ENCODE measurements at regions not wholly inside any gene's neighbourhood (a gene's known extent, or its start where the extent isn't known, plus 50 kb on each side); places are given as distances from the start of the nearest gene placed in this dataset.
"Not testable (repeated sequence)": the region's sequence is repeated elsewhere in the genome, so short reads cannot be mapped to it uniquely, and the experiment has no call there.

DNA sequence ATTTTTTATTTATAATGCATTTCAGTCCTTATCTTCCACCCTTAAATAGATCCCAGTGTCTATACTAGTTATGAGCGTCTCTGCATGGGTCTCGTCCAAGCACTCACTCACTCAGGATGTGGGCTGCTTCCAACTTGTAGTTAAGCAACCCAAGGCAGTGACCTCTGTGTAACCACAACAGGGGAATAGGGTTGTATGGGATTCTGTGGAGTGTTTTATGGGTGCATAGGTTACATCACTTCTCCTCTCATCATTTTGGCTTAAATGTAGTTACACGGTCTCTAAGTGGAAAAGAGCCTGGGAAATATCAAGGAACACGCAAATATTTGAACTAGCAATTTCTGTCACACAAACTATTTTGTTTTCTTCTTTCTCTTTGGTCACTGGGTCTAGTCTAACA lies 931.0 kb downstream of the STIM2 start:
- CTCF ChIA-PET, result no interaction called here
- Mint-ChIP-seq H3K4me1 (no peaks in the 10 kb centered on the region), H3K27me3 (no peaks in the 10 kb centered on the region), H3K36me3 (no peaks in the 10 kb centered on the region), H3K27ac (no peak overlapping the region), H3K4me3 (no peak overlapping the region), H3K9me3 (ENCODE audit: low read depth) (peaks cover 4% of the 10 kb centered on the region)
- ATAC-seq (no peak), DNase-seq (no peak)

DNA sequence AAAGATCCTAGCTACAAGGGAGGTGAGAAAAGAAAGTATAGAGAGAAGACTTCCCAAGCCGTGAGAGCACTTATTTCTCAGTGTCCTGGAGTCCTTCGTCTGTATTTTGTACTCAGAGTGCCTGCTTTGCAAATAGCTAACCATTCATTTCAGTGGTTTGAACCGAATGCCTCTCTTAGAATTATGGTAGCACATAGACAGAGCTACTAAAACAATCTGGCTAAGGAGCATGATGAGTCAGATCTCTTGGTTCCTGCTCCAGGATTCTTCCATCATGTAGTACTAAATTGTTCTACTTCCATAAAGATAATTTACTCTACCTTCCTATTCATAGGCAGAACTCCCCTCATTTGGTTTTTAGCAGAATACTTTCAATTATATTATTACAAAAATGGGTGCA lies 946.6 kb downstream of the STIM2 start:
- H3K9me3 Mint-ChIP-seq (ENCODE audit: low read depth), result peaks cover 10% of the 10 kb centered on the region
- DNase-seq, result no peak
- ATAC-seq, result no peak
- no peaks in the 10 kb centered on the region for H3K4me1 Mint-ChIP-seq
- CTCF ChIA-PET, result no interaction called here
- H3K4me3 Mint-ChIP-seq, result no peak overlapping the region
- H3K27ac Mint-ChIP-seq, result no peak overlapping the region
- no peaks in the 10 kb centered on the region for H3K27me3 Mint-ChIP-seq
- no peaks in the 10 kb centered on the region for H3K36me3 Mint-ChIP-seq

DNA sequence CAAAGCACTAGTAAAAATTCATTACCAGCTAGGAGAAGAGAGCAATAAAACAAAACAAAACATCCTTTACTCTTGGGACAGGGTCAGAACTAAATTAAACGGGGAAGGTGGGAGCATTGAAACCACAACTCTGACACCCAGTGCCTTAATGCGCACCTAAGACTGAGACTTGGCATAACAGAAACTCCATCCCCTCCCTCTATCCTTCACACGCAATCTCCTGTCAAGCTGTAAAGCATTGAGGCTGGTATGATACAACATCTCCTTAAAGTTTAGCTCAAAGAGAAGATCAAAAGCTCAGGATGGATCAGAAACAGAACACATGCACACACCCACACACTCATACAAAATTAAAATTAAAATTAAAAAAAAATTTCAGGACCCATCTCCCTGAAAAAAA lies 951.3 kb downstream of the STIM2 start:
- Mint-ChIP-seq H3K36me3 (no peaks in the 10 kb centered on the region), H3K27me3 (no peaks in the 10 kb centered on the region), H3K9me3 (ENCODE audit: low read depth) (peaks cover 5% of the 10 kb centered on the region), H3K4me1 (no peaks in the 10 kb centered on the region), H3K4me3 (no peak overlapping the region), H3K27ac (no peak overlapping the region)
- CTCF ChIA-PET, result interaction anchor here (0.6 kb wide), 1 partner anchor 356 kb away, joined by 3 read pairs; no protein-coding TSS in a partner anchor
- no peak for DNase-seq
- no peak for ATAC-seq

DNA sequence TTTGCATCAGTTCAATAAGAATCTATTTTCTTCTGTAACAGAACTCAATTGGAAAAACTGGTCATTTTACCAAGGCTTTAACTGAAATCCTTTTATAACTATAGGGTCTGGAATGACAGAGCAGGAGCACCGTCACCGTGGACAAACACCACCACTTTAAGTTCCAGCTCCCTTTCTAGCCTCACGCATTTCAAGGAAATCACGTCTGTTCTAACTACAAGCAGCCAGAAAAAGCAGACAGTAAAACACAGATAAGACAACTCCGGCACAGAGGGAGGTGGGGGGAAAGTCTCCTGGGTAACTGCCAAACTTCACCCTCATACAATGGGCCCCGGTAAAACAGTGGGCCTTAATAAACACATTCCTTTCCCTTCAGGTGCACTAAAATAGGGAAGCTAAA lies 952.6 kb downstream of the STIM2 start:
- H3K9me3 Mint-ChIP-seq (ENCODE audit: low read depth); CTCF ChIA-PET; H3K4me3 Mint-ChIP-seq; H3K27ac Mint-ChIP-seq; DNase-seq; ATAC-seq; H3K36me3 Mint-ChIP-seq; H3K4me1 Mint-ChIP-seq; H3K27me3 Mint-ChIP-seq: not testable (repeated sequence)

DNA sequence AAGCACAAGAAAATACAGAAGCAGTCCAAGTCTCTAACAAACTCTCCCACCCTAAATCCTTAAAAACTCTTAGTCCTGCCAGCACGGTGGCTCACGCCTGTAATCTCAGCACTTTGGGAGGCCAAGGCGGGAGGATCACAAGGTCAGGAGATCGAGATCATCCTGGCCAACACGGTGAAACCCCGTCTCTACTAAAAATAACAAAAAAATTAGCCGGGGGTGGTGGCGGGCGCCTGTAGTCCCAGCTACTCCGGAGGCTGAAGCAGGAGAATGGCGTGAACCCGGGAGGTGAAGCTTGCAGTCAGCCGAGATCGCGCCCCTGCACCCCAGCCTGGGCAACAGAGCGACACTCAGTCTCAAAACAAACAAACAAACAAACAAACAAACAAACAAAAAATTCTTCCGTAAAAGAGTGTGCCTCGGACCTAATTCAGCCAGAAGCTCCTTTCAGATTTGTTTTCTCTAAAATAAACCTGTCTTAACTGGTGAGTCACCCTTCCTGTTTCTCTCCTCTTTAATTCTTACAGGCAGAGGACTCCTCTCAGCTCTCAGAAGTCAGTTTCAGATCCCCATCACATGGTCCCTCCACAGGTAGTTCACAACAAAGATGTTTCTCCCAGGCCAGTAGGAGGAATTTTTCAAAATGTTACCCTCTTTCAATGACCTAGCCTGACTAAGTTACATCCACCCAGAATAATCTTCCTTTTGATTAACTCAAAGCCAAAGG lies 953.2 kb downstream of the STIM2 start:
- H3K27ac Mint-ChIP-seq, result not testable (repeated sequence)

DNA sequence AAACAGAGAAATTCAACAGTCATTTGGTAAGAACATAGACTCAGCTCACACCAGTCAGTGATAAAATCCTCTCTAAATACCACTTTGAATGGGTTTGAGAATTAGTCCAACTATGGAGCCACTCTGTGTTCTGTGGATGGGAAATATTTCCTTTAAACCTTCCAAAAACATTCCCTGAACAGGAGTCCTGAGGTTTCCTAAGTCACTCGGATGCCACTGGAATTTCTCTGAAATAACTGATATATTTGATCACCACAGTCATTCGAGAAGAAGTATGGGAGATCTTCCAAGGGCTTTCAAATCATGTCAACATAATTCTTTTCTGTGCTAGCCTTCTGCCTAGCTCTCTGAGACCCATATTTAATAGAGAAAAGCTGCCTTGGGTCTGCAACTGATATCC lies 958.6 kb downstream of the STIM2 start:
- Mint-ChIP-seq H3K36me3 (no peaks in the 10 kb centered on the region), H3K27ac (no peak overlapping the region), H3K4me3 (no peak overlapping the region), H3K9me3 (ENCODE audit: low read depth) (peaks cover 8% of the 10 kb centered on the region), H3K27me3 (no peaks in the 10 kb centered on the region), H3K4me1 (no peaks in the 10 kb centered on the region)
- CTCF ChIA-PET, result no interaction called here
- ATAC-seq (no peak), DNase-seq (no peak)

More for the DNA sequence above, 953.2 kb downstream of the STIM2 start:
- H3K4me3 Mint-ChIP-seq; DNase-seq; H3K9me3 Mint-ChIP-seq (ENCODE audit: low read depth); H3K4me1 Mint-ChIP-seq; H3K27me3 Mint-ChIP-seq; ATAC-seq; H3K36me3 Mint-ChIP-seq; CTCF ChIA-PET: not testable (repeated sequence)

DNA sequence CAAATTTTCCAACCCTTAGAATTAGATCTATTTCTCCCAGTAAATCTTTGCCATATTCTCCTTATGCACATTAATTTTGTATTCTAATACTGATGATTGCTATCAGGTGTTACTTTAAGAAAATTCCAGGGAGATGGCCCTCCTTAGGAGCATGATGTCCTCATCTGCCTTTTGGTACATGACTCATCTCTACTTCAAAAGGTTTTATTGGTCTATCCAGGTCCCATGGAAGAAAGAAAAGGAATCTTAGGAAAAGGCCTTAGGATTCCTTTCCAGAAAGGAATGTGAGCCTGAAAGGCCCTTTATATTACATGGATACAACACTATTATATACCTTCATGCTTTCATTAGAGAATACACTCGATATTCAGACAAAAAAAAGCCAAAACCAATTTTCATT lies 968.2 kb downstream of the STIM2 start:
- Mint-ChIP-seq H3K27ac (no peak overlapping the region), H3K4me3 (no peak overlapping the region), H3K4me1 (no peaks in the 10 kb centered on the region), H3K9me3 (ENCODE audit: low read depth) (peaks cover 7% of the 10 kb centered on the region), H3K27me3 (no peaks in the 10 kb centered on the region), H3K36me3 (no peaks in the 10 kb centered on the region)
- no peak for ATAC-seq
- no peak for DNase-seq
- CTCF ChIA-PET, result no interaction called here

DNA sequence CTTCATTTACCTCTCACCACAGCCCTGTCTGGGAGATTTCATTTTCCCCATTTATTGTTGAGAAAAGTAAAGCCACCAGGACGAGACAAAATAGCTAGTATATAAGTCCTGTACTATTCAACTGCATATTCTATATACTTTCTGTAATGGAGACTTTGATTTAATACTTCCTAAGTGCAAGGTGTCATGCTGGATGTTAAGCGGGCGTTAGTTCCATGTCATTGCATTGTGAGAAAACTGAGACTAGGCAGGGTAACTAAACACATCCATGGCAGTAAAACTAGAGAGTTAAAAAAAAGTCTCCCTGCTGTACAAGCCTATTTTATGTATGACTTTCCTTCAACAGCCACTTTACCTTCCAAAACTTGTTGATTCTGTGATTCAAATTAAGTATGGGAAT lies 969.6 kb downstream of the STIM2 start:
- ATAC-seq (no peak), DNase-seq (no peak)
- no peaks in the 10 kb centered on the region for H3K36me3 Mint-ChIP-seq
- no peaks in the 10 kb centered on the region for H3K27me3 Mint-ChIP-seq
- no peaks in the 10 kb centered on the region for H3K4me1 Mint-ChIP-seq
- no peak overlapping the region for H3K27ac Mint-ChIP-seq
- peaks cover 7% of the 10 kb centered on the region for H3K9me3 Mint-ChIP-seq (ENCODE audit: low read depth)
- no peak overlapping the region for H3K4me3 Mint-ChIP-seq
- CTCF ChIA-PET, result no interaction called here

DNA sequence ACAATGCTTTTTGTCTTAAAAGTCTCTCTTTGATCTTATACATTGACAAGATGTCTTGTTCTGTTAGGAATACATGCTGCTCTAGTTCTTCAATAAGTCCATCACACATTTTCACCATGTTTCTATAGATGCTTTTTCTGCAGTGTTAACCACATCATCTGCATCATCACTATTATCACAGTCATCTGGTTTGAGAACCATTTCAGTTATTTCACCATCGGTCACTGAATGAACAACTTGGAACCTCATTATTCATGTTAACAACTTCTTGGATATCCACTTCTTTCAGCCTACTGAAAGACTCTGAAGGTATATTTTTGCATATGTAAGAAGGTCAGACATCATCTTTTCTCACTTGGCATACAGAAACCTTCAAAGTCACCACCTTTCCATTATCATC lies 975.2 kb downstream of the STIM2 start:
- no peak for DNase-seq
- Mint-ChIP-seq H3K36me3 (no peaks in the 10 kb centered on the region), H3K9me3 (ENCODE audit: low read depth) (peaks cover 8% of the 10 kb centered on the region), H3K4me1 (no peaks in the 10 kb centered on the region), H3K27me3 (no peaks in the 10 kb centered on the region), H3K27ac (no peak overlapping the region), H3K4me3 (no peak overlapping the region)
- CTCF ChIA-PET, result no interaction called here
- no peak for ATAC-seq

DNA sequence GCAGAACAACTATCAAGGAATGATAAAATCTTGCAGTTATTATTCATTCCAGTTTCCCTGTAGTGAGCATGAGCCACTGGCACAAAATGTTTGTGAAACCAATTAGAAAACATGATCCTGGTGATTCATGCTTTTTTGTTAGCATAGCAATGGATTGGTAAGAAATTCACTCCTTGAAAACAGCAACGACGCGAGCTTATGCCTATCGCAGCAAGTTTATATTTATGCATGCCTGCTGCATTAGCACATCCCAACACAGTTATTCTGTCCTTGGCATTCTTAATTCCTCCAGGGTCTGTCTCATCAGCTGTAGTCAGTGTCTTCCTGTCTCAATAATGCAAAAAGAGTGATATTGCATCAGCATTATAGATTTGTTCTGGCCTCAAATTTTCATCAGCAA lies 975.9 kb downstream of the STIM2 start:
- H3K27ac Mint-ChIP-seq, result no peak overlapping the region
- no peaks in the 10 kb centered on the region for H3K36me3 Mint-ChIP-seq
- no peaks in the 10 kb centered on the region for H3K27me3 Mint-ChIP-seq
- H3K9me3 Mint-ChIP-seq (ENCODE audit: low read depth), result peaks cover 10% of the 10 kb centered on the region
- H3K4me1 Mint-ChIP-seq, result no peaks in the 10 kb centered on the region
- CTCF ChIA-PET, result no interaction called here
- no peak for DNase-seq
- no peak overlapping the region for H3K4me3 Mint-ChIP-seq
- ATAC-seq, result no peak

DNA sequence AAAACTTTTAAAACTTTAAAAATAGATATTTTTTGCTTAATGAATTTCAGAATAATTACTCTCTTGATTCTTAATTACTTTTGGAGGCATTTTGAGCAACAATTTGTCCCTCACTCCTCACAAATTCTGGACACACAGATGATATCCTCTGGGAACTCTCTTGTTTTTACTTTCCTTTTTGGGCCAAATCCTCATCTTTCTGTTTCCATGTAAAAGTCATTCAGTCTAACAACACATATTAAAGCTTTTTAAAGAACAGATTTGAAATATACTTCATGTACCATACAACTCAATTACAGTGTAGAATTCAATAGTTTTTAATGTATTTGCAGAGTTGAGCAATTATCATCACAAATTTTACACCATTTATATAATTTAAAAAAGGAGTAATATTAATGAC lies 983.1 kb downstream of the STIM2 start:
- no peak for ATAC-seq
- Mint-ChIP-seq H3K4me1 (no peaks in the 10 kb centered on the region), H3K4me3 (no peak overlapping the region)

DNA sequence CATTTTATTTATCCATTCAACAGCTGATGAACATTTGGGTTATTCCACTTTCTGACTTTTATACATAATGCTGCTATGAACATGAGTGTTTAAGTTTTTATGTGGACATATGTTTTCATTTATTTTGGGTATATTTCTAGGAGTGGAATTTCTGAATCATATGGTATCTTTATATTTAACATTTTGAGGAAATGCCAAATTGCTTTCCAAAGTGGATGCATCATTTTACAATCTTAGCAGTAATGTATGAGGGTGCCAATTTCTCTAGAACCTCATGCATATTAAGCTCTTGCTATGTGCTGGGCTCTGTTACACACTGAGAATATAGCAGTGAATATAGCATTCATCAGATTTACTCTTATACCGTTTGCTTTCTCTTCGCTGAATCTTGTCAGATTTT lies 983.7 kb downstream of the STIM2 start:
- H3K4me3 Mint-ChIP-seq, result no peak overlapping the region
- no peak for DNase-seq
- CTCF ChIA-PET, result no interaction called here
- no peak overlapping the region for H3K27ac Mint-ChIP-seq
- H3K36me3 Mint-ChIP-seq, result no peaks in the 10 kb centered on the region
- peaks cover 2% of the 10 kb centered on the region for H3K9me3 Mint-ChIP-seq (ENCODE audit: low read depth)
- H3K4me1 Mint-ChIP-seq, result no peaks in the 10 kb centered on the region
- ATAC-seq, result no peak
- H3K27me3 Mint-ChIP-seq, result no peaks in the 10 kb centered on the region

More for the DNA sequence above, 983.1 kb downstream of the STIM2 start:
- H3K9me3 Mint-ChIP-seq (ENCODE audit: low read depth), result peaks cover 2% of the 10 kb centered on the region
- CTCF ChIA-PET, result no interaction called here
- H3K27me3 Mint-ChIP-seq, result no peaks in the 10 kb centered on the region
- no peak for DNase-seq
- no peak overlapping the region for H3K27ac Mint-ChIP-seq
- no peaks in the 10 kb centered on the region for H3K36me3 Mint-ChIP-seq

DNA sequence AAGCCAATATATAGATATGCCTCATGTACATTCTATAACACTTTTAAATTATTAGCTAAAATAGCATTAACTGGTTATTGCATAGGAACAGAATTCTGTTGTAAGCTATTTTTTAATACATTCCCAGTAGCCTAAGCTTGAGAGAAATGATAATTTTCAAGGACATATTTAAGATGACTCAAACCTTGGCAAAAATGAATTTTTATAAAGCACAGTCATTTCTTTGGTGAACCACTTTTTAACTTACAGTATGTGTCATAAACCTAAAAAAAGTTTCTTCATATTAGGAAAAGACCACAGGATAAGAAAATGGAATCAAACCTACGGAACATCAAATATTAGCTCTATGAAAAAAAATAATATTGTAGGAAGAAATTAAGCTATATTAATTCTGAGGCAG lies 986.3 kb downstream of the STIM2 start:
- H3K36me3 Mint-ChIP-seq, result no peaks in the 10 kb centered on the region
- ATAC-seq, result no peak
- H3K27ac Mint-ChIP-seq, result no peak overlapping the region
- H3K9me3 Mint-ChIP-seq (ENCODE audit: low read depth), result no peaks in the 10 kb centered on the region
- CTCF ChIA-PET, result no interaction called here
- H3K4me3 Mint-ChIP-seq, result no peak overlapping the region
- no peaks in the 10 kb centered on the region for H3K4me1 Mint-ChIP-seq
- DNase-seq, result no peak
- H3K27me3 Mint-ChIP-seq, result no peaks in the 10 kb centered on the region

DNA sequence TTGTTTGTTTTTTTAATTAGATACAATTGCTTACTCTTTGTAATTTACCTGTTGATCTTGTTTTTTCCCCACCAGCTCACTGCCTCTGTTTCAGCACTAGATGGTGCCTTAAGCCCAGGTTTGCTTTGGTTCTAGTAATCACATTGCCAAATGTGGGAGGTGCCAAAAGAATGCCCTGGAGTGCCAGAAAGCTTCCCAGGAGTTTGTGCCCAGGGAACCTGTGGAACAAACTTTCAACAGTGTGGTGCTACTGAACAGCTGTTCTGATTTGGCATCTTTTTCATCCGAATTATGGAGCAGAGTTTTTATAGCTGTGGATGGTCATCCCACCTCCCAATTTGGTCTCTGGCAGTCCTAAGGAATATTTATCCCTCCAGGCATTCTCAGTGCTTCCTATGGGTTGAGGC lies 1000.7 kb downstream of the STIM2 start:
- Mint-ChIP-seq H3K4me3 (no peak overlapping the region), H3K9me3 (ENCODE audit: low read depth) (peaks cover 4% of the 10 kb centered on the region), H3K4me1 (no peaks in the 10 kb centered on the region), H3K27ac (no peak overlapping the region), H3K36me3 (no peaks in the 10 kb centered on the region), H3K27me3 (no peaks in the 10 kb centered on the region)
- CTCF ChIA-PET, result no interaction called here
- ATAC-seq (no peak), DNase-seq (no peak)

DNA sequence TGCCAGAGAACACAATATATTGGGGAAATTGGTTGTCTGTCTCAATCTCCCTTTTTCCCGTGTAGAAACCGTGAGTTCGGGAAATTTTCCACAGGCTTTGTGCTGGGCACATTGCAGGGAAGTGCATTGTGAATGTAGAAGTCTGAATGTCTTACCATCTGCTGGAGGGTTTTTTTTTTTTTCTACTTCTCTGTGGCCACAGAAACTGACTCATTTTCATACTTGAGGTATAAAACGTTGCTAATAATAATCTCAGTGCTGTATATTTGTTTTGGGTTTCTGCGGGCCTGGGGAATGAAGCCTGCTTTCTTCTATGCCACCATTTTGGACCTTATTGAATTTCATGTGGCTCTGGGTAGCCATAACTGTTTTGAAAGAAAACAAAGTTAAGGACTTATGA lies 1001.2 kb downstream of the STIM2 start:
- Mint-ChIP-seq H3K4me3 (no peak overlapping the region), H3K36me3 (no peaks in the 10 kb centered on the region), H3K4me1 (no peaks in the 10 kb centered on the region), H3K27me3 (no peaks in the 10 kb centered on the region), H3K9me3 (ENCODE audit: low read depth) (peaks cover 4% of the 10 kb centered on the region), H3K27ac (no peak overlapping the region)
- DNase-seq (no peak), ATAC-seq (no peak)
- CTCF ChIA-PET, result no interaction called here
